Neural progenitor cell (in vitro differentiated cells): ENCODE measurements at regions not wholly inside any gene's neighbourhood (a gene's known extent, or its start where the extent isn't known, plus 50 kb on each side); places are given as distances from the start of the nearest gene placed in this dataset.

Experiments used
- DNase-seq: peaks from one replicate; pipeline ENCODE4 v3.0.0-alpha.2; 2016; ENCODE audit warnings: low spot score
- H2AFZ ChIP-seq: fragments of 200-600 bp; sonication (generic); replicated peaks from 2 replicates; pipeline ENCODE4 v1.6.1; 2016; ENCODE audit warnings: antibody characterized with exemption
- H3F3A ChIP-seq: fragments of 200-600 bp; sonication (generic); 2 replicates; pipeline ENCODE4 v1.6.1; 2016; ENCODE audit warnings: antibody characterized with exemption, low read depth
- H3K27ac ChIP-seq: fragments of 200-600 bp; sonication (generic); 2 replicates; pipeline ENCODE4 v1.5.1; 2016; ENCODE audit warnings: mild to moderate bottlenecking
- H3K27me3 ChIP-seq: fragments of 200-600 bp; sonication (generic); 2 replicates; pipeline ENCODE4 v1.6.1; 2016; ENCODE audit warnings: mild to moderate bottlenecking, moderate library complexity
- H3K36me3 ChIP-seq: fragments of 200-600 bp; sonication (generic); 2 replicates; pipeline ENCODE4 v1.5.1; 2016
- H3K4me1 ChIP-seq: fragments of 200-600 bp; sonication (generic); 2 replicates; pipeline ENCODE4 v1.6.1; 2016; ENCODE audit warnings: mixed run types
- H3K4me2 ChIP-seq: fragments of 200-600 bp; sonication (generic); 2 replicates; pipeline ENCODE4 v1.6.1; 2016
- H3K4me3 ChIP-seq: fragments of 200-600 bp; sonication (generic); 2 replicates; pipeline ENCODE4 v1.5.1; 2016
- H3K79me2 ChIP-seq: fragments of 200-600 bp; sonication (generic); 2 replicates; pipeline ENCODE4 v1.6.1; 2016; ENCODE audit warnings: low read depth
- H3K9ac ChIP-seq: fragments of 200-600 bp; sonication (generic); 2 replicates; pipeline ENCODE4 v1.6.1; 2016
- H3K9me3 ChIP-seq: fragments of 200-600 bp; sonication (generic); 2 replicates; pipeline ENCODE4 v1.5.1; 2016; ENCODE audit warnings: low read depth
- H4K20me1 ChIP-seq: fragments of 200-600 bp; sonication (generic); 2 replicates; pipeline ENCODE4 v1.6.1; 2016; ENCODE audit warnings: low read depth
- H3K27ac Mint-ChIP-seq: 3 replicates; pipeline ENCODE4 v1.8.0; 2021; ENCODE audit warnings: mixed read lengths
- H3K27me3 Mint-ChIP-seq: 2 replicates; pipeline ENCODE4 v1.8.0; 2022; ENCODE audit warnings: low read depth, mild to moderate bottlenecking, inconsistent platforms, moderate library complexity, mixed read lengths; ENCODE audit not compliant: insufficient read depth
- H3K36me3 Mint-ChIP-seq: 3 replicates; pipeline ENCODE4 v1.8.0; 2021; ENCODE audit warnings: mixed read lengths
- H3K4me1 Mint-ChIP-seq: 3 replicates; pipeline ENCODE4 v1.8.0; 2021; ENCODE audit warnings: mixed read lengths
- H3K4me3 Mint-ChIP-seq: 3 replicates; pipeline ENCODE4 v1.8.0; 2021; ENCODE audit warnings: mild to moderate bottlenecking, moderate library complexity, mixed read lengths
- H3K9me3 Mint-ChIP-seq: 3 replicates; pipeline ENCODE4 v1.8.0; 2020; ENCODE audit warnings: mixed read lengths
- CTCF ChIP-seq: fragments of 200-600 bp; sonication (generic); IDR thresholded peaks from 2 replicates; pipeline ENCODE4 v1.5.1; 2017; ENCODE audit warnings: antibody characterized with exemption, mild to moderate bottlenecking
- EZH2 ChIP-seq: fragments of 200-600 bp; sonication (generic); IDR thresholded peaks from 2 replicates; pipeline ENCODE4 v1.6.1; 2017; ENCODE audit warnings: antibody characterized with exemption, mild to moderate bottlenecking, moderate library complexity
- EZH2phosphoT487 ChIP-seq: fragments of 200-600 bp; sonication (generic); IDR thresholded peaks from 2 replicates; pipeline ENCODE4 v1.6.1; 2017; ENCODE audit warnings: antibody characterized with exemption

GRCh38 chr14:89617481-89618329 lies 200.7 kb upstream of the FOXN3 start:
- no peaks in the 10 kb centered on the region for H3K9me3 Mint-ChIP-seq
- peak overlapping the region; percentile 85 for H3K4me3 ChIP-seq
- peaks cover 26% of the 10 kb centered on the region for H3K27me3 ChIP-seq
- H3K9ac ChIP-seq: no peak overlapping the region
- no peak overlapping the region for H3K27ac ChIP-seq
- peak overlapping the region; percentile 86 for H2AFZ ChIP-seq
- peaks cover 25% of the 10 kb centered on the region for H3F3A ChIP-seq
- peak overlapping the region; percentile 92 for H3K4me3 Mint-ChIP-seq
- H3K4me1 Mint-ChIP-seq: peaks cover 44% of the 10 kb centered on the region
- TF ChIP-seq CTCF (no peak), EZH2 (no peak), EZH2phosphoT487 (no peak)
- H3K4me2 ChIP-seq: peak overlapping the region; percentile 98
- H3K27me3 Mint-ChIP-seq: peaks cover 9% of the 10 kb centered on the region
- peaks cover 55% of the 10 kb centered on the region for H3K4me1 ChIP-seq
- peak; percentile 60 for DNase-seq
- no peaks in the 10 kb centered on the region for H3K36me3 ChIP-seq
- H4K20me1 ChIP-seq: no peaks in the 10 kb centered on the region
- no peaks in the 10 kb centered on the region for H3K36me3 Mint-ChIP-seq
- H3K9me3 ChIP-seq: no peaks in the 10 kb centered on the region
- peaks cover 27% of the 10 kb centered on the region for H3K79me2 ChIP-seq
- no peak overlapping the region for H3K27ac Mint-ChIP-seq

- H2AFZ ChIP-seq: no peak overlapping the region
These were observed 199.9 kb upstream of the FOXN3 start for GRCh38 chr14:89616852-89617341.

GRCh38 chr14:89616425-89616824 lies 199.4 kb upstream of the FOXN3 start:
- Mint-ChIP-seq H3K27ac (peak overlapping the region; percentile 51), H3K27me3 (peaks cover 4% of the 10 kb centered on the region), H3K4me1 (peaks cover 42% of the 10 kb centered on the region), H3K36me3 (no peaks in the 10 kb centered on the region), H3K9me3 (no peaks in the 10 kb centered on the region), H3K4me3 (peak overlapping the region; percentile 92)
- Histone ChIP-seq H3K27me3 (peaks cover 23% of the 10 kb centered on the region), H3K4me3 (peak overlapping the region; percentile 11), H3K36me3 (no peaks in the 10 kb centered on the region), H4K20me1 (no peaks in the 10 kb centered on the region), H3F3A (peaks cover 25% of the 10 kb centered on the region), H2AFZ (no peak overlapping the region), H3K79me2 (peaks cover 37% of the 10 kb centered on the region), H3K9ac (no peak overlapping the region), H3K9me3 (no peaks in the 10 kb centered on the region), H3K4me2 (peak overlapping the region; percentile 98), H3K4me1 (peaks cover 55% of the 10 kb centered on the region), H3K27ac (no peak overlapping the region)
- no peak for TF ChIP-seq EZH2
- no peak for TF ChIP-seq EZH2phosphoT487
- TF ChIP-seq CTCF: no peak
- no peak for DNase-seq

More at GRCh38 chr14:89616852-89617341, 199.9 kb upstream of the FOXN3 start:
- no peak for TF ChIP-seq EZH2phosphoT487
- no peak for TF ChIP-seq CTCF
- TF ChIP-seq EZH2: no peak
- Histone ChIP-seq H3K27ac (no peak overlapping the region), H3K9ac (no peak overlapping the region), H4K20me1 (no peaks in the 10 kb centered on the region), H3K4me3 (peak overlapping the region; percentile 85), H3F3A (peaks cover 25% of the 10 kb centered on the region), H3K36me3 (no peaks in the 10 kb centered on the region), H3K79me2 (peaks cover 35% of the 10 kb centered on the region), H3K27me3 (peaks cover 26% of the 10 kb centered on the region), H3K4me1 (peaks cover 55% of the 10 kb centered on the region), H3K9me3 (no peaks in the 10 kb centered on the region), H3K4me2 (peak overlapping the region; percentile 98)
- H3K27me3 Mint-ChIP-seq: peaks cover 5% of the 10 kb centered on the region
- peak overlapping the region; percentile 92 for H3K4me3 Mint-ChIP-seq
- H3K36me3 Mint-ChIP-seq: no peaks in the 10 kb centered on the region
- H3K27ac Mint-ChIP-seq: peak overlapping the region; percentile 51
- peaks cover 42% of the 10 kb centered on the region for H3K4me1 Mint-ChIP-seq
- H3K9me3 Mint-ChIP-seq: no peaks in the 10 kb centered on the region
- no peak for DNase-seq
